HG02884 (cell line): ENCODE measurements at regions not wholly inside any gene's neighbourhood (a gene's known extent, or its start where the extent isn't known, plus 50 kb on each side); places are given as distances from the start of the nearest gene placed in this dataset.
"Not testable (repeated sequence)": the region's sequence is repeated elsewhere in the genome, so short reads cannot be mapped to it uniquely, and the experiment has no call there.

ENCODE experiments used
- ATAC-seq: cut with Tn5 transposase; IDR thresholded peaks from one replicate; pipeline ENCODE4 v1.9.1; 2021; ENCODE audit warnings: mild to moderate bottlenecking, moderate library complexity; ENCODE audit not compliant: unreplicated experiment

DNA sequence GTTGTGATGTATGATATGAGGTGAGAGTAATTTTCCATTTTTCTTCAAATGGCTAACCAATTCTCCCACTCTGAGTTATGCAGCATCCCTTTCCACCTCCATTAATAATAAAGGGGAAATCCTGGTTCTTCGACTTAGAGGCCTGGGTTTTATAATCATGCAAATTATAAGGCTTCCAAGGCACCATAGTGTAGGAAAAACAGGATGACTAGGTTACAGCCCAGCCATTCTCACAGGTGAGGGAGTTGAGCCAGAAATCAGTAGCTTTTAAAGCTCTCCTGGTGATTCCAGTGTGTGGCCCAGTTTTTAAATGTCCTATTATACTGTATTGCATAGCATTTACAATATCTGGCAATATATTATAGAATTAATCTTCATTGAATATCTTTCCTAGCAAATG is 203.1 kb downstream of the ARHGEF9 start:
- no peak for ATAC-seq

DNA sequence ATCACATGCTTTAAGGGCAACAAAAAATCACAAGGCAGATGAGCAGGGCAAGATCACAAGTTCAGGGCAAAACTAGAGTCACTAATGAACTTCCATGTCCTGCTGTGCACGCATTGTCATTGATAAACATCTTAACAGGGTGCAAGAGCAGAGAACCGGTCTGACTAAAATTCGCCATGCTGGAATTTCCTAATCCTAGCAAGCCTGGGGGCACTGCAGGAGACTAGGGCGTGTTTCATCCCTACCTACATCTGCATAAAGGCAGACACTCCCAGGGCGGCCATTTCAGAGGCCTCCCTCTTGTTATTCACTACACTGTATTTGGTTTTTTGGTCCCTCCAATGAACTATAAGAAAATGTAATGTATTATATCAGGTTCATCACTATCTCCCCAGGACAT is 203.6 kb downstream of the ARHGEF9 start:
- no peak for ATAC-seq

DNA sequence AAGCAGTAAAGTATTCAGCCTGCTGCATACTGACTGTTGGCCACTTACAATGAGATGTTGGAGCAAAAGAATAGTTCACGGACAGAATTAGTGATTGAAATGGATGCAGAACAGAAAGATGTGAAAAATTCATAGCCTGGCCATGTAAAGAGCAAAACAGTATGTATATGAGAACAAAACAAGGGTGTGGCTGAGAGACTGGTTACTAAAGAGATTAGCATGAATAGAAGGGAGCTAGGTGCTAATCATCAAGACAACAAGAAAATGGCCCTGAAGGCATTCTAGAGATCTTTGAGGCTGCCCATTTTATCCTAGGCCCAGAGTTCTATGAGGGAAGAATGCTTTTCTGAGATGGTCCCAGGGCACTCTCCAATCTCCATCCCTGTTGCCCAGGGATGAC is 208.5 kb downstream of the ARHGEF9 start:
- ATAC-seq: no peak

DNA sequence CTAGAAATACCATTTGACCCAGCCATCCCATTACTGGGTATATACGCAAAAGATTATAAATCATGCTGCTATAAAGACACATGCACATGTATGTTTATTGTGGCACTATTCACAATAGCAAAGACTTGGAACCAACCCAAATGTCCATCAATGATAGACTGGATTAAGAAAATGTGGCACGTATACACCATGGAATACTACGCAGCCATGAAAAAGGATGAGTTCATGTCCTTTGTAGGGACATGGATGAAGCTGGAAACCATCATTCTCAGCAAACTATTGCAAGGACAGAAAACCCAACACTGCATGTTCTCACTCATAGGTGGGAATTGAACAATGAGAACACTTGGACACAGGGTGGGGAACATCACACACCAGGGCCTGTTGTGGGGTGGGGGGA is 209.3 kb downstream of the ARHGEF9 start:
- ATAC-seq: not testable (repeated sequence)

DNA sequence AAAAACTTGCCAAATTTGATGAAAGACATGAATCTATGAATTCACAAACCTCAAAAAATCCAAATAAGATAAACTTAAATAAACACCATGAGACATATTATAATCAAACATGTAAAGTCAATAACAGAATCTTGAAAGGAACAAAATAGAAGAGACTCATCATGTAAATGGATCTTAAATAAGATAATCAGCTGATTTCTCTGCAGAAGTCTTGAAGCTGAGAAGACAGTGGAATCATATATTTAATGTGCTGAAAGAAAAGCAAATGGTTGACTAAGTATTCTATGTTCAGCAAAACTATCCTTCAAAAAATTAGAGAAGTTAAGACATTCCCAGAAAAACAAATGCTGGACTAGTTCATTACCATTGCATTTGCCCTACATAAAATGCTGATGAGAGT is 215.7 kb upstream of the SPIN4 start:
- ATAC-seq: no peak

DNA sequence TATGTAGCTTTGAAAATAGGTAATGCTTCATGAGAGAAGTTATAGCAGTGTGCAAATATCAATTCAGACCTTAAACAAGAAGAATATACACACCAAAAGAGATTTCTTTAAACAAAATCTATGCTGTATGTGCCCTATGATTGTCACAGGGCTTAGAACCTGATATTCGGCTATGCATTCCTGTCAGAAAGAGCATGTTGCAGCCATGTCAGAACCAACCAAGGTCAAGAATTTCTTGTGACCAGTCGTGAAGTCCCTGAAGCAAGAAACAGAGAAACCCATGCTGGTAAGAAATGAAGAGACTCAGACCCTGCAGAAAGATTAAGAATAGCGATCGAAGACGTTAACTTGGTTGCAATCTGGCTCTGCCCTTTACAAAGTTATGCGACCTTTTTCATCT is 210.3 kb upstream of the SPIN4 start:
- no peak for ATAC-seq

DNA sequence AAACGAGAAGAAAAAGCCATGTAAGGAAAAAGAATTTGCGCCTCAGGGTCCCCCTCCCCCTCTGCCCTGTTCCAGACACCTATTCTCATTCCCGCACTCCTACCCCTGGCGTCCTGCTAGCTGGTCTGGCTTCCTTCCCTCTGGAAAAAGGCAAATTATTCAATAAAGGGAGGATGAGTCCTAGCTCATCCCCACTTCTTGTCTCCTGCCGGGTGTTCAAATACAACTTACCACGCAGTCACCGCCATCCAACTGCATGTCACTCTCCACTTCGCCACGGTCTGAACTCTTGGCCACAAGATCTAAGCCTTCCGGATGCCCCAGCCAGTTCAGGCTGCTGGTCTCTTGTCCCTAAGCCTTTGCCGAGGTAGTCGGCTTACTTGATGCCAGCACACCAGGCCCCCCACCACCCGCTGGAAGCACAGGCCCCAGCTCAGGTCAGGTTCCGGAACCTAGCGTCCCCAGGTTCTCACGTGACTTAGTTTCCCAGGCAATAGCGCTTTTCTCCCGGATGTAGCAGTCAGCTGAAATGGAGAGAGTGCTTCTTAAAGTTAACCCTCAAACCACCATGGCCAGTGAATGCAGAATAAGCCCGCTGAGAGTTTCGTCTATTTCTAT is 209.6 kb upstream of the SPIN4 start:
- ATAC-seq: peak; percentile 97

DNA sequence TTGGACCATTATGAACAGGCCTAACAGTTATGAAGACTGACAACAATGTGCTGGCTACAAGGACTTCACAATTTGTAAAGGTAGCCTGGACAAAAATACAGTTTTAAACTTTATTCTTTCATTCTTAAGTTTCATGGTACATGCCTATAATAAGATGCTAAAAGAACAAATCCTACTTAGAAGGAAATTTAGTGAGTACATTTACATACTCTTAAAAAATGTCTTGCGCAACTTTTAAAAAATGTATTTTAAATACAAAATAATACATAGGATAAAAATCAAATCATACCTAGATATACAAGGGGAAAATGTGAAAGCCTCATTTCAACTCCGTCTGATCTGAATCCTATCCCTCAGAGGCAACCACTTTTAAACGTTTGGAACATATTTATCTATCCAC is 200.7 kb upstream of the SPIN4 start:
- no peak for ATAC-seq

DNA sequence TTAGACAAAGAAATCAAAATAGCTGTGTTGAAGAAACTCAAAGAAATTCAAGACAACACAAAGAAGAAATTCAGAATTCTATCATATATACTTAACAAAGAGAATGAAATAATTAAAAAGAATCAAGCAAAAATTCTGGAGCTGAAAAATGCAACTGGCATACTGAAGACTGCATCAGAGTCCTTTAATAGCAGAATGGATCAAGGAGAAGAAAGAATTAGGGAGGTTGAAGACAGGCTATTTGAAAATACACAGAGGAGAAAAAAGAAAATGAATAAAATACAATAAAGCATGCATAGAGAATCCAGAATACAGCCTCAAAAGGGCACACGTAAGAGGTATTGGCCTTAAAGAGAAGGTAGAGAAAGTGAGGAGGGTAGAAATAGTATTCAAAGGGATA is 179.5 kb upstream of the SPIN4 start:
- ATAC-seq: no peak

DNA sequence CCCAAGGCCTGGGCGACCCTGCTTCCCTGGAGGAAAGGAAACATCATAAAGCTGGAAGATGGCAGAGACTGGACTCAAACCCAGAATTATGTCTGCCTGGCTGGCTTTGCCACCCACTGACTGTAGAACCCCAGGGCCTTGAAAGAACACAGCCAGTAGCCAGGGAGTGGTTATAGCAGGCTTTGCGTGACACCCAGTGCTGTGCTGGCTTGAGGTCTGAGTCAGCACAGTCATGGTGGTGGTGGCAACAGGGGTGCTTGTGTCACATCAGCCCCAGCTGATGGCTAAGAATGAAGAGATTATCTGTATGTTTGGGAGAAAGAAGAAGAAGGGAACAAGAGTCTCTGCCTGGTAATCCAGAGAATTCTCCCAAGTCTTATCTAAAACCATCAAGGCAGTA is 178.8 kb upstream of the SPIN4 start:
- no peak for ATAC-seq

DNA sequence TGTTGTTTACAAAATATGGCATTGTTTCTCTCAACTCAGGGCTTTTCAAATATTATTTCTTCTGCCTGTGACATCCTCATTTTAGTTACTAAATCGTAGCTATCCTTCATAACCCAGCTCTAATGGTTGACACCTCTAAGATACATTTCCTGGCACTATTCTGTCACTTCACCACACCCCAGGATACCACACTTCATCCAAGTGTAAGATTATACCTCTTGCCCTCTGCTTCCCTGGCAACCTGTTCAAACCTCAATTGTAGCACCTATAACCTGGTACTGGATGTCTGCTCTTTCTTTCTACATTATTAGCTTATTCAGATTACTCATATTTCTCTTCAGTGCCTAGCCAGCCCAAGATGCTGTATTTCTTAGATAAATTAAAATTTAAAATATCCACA is 175.7 kb upstream of the SPIN4 start:
- ATAC-seq: no peak

DNA sequence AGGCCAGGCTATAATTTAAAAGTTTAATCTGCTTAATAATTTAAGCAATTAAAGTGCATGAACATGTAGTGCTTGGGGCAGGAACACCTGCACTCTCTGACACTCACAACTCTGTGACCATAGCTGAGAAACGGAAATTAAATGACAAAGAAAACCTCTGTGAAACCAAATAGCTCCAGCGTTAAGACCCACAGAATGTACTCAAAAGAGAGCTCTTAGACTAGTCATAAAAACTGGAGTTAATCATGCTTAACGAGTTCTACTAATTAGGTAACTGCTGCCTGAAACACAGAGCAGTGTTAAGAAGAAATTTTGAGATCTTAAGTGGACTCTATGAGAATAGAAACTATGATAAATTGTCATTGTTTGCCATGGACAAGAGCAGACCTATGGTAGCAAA is 174.4 kb upstream of the SPIN4 start:
- no peak for ATAC-seq

DNA sequence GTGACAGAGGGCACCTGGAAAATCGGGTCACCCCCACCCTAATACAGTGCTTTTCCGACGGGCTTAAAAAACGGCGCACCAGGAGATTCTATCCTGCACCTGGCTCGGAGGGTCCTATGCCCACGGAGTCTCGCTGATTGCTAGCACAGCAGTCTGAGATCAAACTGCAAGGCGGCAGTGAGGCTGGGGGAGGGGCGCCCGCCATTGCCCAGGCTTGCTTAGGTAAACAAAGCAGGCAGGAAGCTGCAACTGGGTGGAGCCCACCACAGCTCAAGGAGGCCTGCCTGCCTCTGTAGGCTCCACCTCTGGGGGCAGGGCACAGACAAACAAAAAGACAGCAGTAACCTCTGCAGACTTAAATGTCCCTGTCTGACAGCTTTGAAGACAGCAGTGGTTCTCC is 168.2 kb upstream of the SPIN4 start:
- not testable (repeated sequence) for ATAC-seq

DNA sequence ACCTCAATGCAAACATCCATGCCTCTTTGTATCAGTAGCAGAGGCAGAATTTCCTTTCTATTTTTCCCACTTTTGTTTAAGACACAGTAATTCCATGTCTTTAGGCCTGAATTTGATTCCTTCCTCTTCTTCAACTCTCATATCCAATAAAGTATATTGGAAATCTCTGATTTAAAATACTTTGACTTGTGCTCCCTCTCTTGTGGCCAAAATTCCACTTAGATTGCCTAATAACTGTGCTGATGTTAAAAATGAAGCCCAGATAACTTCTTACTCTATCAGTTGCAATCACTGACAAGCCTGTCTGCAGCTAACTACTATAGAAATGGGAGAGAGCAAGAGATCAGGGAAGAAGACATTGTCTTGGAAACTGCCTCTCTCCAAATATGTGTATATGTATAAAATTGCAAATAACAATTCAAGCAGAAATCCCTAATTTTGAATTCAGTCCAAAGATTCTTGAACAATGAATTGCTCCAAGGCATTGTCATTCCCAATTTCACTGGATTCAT is 163.5 kb upstream of the SPIN4 start:
- ATAC-seq: no peak

DNA sequence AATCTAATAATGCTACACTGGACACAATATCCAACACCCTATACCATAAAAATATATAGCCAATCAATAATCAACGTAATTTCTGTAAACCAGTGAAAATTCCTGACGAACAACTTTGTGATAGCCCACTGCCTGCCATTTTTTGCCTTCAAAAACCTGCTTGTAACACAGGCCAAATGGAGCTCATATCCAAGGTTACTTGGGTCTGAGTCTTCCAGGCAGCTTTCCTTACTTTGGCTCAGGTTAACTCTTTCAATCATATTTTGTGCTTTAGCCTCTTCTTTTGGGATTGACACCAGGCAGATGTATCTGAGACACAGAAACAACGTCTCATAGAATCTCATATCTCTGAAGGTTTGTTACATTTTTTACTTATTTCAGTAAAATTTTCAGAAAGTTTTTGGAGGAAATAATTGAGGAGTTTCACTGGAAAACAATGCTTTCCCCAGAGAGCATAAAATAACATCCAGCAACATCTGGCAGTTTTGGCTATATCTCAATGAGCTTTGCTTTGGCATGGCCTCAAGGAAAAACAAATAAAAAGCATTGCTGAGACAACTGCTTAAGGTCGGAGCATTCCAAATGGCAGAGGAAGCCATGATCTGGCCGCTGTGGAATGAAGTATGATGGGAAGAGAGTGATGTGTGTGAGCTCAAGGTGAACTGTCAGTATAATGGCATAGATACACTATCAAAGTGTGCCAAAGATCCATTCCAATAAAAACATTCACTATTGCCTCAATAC is 162.9 kb upstream of the SPIN4 start:
- no peak for ATAC-seq

DNA sequence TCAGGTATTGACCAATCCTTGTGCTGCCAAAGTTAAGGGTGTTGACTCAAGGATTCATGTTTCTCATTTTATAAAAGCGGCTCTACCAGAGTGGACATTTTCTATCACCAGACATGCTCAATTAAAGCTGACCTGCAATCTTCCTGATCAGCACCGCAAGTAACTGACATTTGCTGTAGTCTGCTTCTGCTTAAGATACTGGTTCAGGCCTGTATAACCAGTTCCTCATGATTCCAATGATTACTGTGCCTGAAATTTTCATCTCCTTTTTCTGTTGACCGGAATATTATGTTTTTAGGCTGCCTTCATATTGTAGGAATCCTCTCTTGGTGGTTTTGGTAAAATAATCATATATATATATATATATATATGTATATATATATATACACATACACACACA is 160.2 kb upstream of the SPIN4 start:
- ATAC-seq: no peak

DNA sequence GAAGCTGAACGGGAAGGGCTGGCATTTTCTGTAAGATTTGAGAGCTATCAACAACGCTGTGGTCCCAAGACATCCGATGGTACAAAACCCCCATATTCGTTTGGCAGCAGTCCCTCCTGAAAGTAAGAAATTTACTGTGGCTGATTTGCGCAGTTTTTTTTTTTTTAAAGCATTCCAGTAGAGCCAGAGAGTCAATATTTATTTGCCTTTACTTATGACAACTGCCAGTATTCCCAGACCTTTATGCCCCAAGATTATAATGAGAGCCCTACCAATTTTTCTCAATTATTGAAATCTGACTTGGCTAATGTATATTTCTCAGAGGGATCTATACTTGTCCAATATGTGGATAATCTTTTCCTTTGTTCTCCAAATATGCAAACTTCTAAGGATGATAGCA is 157.5 kb upstream of the SPIN4 start:
- no peak for ATAC-seq

DNA sequence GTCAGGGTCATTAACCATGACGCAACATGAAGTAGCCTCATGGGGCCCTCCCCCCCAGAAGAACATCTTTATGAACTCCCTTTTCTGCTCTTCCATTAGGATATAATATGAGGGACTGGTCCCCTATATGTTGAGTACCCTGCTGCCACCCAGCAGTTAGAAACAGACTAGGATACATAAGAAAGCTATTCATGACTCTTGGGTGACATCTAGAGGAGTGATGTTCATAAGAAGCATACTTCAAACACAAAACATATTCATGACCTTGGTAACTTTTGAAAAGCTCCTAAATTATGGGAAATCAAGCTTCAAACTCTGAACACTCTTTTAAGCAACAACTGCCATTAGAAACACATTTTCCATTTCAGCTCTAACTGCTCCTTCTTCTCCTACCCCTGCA is 155.2 kb upstream of the SPIN4 start:
- ATAC-seq: no peak

DNA sequence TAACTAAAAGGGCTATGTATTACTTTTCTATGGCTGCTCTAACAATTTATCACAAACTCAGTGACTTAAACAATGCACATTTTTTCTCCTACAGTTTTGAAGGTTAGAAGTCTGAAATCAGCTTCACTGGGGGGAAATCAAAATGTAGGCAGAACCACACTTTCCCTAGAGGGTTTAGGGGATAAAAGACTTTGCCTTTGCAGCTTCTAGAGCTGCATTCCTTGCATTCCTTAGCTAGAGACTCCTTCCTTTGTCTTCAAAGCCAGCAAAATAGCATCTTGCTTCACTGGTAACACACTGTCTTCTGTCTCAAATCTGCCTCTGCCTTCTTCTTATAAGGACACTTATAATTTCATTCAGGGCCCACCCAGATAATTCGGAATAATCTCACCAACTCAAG is 152.4 kb upstream of the SPIN4 start:
- ATAC-seq: no peak

DNA sequence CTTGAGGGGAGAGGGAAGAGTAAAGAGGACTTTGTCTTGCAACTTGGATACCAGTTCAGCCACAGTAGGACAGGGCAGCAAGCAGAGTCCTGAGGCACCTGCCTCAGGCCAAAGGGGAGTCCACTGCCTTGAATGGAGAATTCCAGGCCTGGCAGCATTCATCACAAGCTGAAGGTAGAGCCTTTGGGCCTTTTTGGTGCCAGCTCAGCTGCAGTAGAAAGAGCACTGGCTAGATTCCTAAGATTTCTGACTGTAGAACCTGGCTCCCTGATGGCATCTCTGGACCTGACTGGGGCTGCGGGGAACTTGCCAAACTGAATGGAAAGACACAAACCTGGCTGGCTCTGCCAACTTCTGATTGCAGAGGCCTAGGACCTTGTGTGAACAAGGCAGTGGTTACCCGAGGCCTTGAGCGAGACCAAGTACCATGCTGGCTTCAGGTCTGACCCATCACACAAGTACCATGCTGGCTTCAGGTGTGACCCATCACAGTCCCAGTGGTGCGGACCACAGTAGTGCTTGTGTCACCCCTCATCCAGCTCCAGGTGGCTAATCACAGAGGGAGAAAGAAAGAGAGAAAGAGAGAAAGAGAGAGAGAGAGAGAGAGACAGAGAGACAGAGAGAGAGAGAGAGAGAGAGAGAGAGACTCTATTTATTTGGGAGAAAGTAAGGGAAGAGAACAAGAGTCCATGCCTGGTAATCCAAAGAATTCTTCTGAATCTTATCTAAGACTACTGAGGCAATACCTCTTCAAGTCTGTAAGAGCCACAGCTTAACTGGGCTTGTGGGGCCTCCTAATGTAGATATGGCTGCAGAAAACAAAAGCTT is 137.6 kb upstream of the SPIN4 start:
- no peak for ATAC-seq

DNA sequence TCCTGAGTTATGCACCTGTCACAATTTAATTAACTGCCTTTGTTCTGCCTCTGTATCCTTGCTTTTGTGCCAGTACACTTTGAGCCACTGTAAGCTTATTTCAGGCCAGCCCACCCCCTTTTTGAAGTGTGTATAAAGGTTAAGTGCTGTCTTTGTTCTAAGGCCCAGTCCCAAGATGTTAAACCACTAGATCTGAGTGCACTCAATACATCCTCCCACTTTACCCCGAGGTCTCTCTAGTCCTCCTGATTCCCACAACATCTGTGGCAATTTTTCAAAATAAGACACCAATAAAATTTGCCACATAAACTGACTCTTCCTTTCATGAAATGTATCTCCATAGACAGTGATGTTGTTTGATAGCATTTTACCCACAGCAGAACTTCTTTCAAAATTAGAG is 124.1 kb upstream of the SPIN4 start:
- no peak for ATAC-seq

DNA sequence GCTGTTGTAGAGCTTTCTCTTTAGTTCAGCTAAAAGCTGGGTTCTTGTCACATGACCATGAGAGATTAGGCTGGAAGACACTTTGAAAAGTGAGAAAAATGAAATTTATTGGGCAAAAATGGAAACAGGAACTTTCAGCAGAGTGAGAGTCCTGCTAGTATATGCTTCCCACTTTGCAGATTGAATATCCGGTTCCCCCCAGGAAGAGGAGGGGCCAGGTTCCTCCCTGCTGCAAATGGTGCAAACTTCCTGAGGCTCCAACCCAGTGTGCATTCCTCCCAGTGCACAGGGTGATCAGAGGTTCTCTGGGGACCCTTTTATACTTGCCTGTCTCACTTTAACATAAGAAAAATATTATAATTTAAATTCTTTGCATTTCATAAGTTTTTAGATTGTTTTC is 119.9 kb upstream of the SPIN4 start:
- no peak for ATAC-seq
